Breast epithelium (tissue), 4 donors: ENCODE measurements at regions not wholly inside any gene's neighbourhood (a gene's known extent, or its start where the extent isn't known, plus 50 kb on each side); places are given as distances from the start of the nearest gene placed in this dataset.
A peak's percentile ranks its signal among the peaks of the same experiment; 100 is the strongest.

Experiments
- DNase-seq, 2 donors: peaks; one replicate each; pipeline ENCODE4 v3.0.0-alpha.2; 2019; ENCODE audit warnings: low spot score in 2 of 2
- H3K27ac ChIP-seq, 2 donors: fragments of 200-600 bp; sonication (generic) in 1 of 2; one replicate each; pipeline ENCODE4 v1.5.1; 2016 to 2019; ENCODE audit warnings: mild to moderate bottlenecking in 1 of 2
- H3K27me3 ChIP-seq, 2 donors: fragments of 200-600 bp; sonication (generic) in 1 of 2; one replicate each; pipeline versions ENCODE4 v1.5.1 to v1.6.0; 2017 to 2019; ENCODE audit warnings: control low read depth in 1 of 2, mild to moderate bottlenecking in 1 of 2
- H3K36me3 ChIP-seq: fragments of 200-600 bp; one replicate; pipeline ENCODE4 v1.5.1; 2019
- H3K4me1 ChIP-seq, 2 donors: fragments of 200-600 bp; sonication (generic); one replicate each; pipeline ENCODE4 v1.5.1; 2016 to 2019; ENCODE audit warnings: control low read depth in 1 of 2
- H3K4me3 ChIP-seq, 3 donors: fragments of 200-600 bp; sonication (generic); 1 replicate in 2 of 3; 2 replicates in 1 of 3; pipeline ENCODE4 v1.5.1; 2016 to 2019; ENCODE audit warnings: mild to moderate bottlenecking in 3 of 3, moderate library complexity in 2 of 3
- H3K9me3 ChIP-seq, 2 donors: fragments of 200-600 bp; sonication (generic) in 1 of 2; one replicate each; pipeline ENCODE4 v1.5.1; 2016 to 2019; ENCODE audit warnings: control low read depth in 1 of 2
- CTCF ChIP-seq, 3 donors: fragments of 450-650 bp; IDR thresholded peaks; one replicate each; pipeline ENCODE4 v1.5.1; 2016 to 2017; ENCODE audit warnings: antibody characterized with exemption in 3 of 3, mild to moderate bottlenecking in 3 of 3, moderate library complexity in 3 of 3
- POLR2A ChIP-seq: fragments of 450-650 bp; IDR thresholded peaks from one replicate; pipeline ENCODE4 v1.6.1; 2016; ENCODE audit warnings: antibody characterized with exemption, mild to moderate bottlenecking, moderate library complexity
- POLR2AphosphoS5 ChIP-seq, 3 donors: sonication (generic); formaldehyde crosslinking; IDR thresholded peaks; one replicate each; pipeline ENCODE4 v1.6.1; 2017; ENCODE audit warnings: antibody characterized with exemption in 3 of 3
- intact Hi-C: fragments of 100-400 bp; cut with DNase I; formaldehyde crosslinking; loops from one replicate; pipeline ENCODE4 v1.15.1; 2023; ENCODE audit warnings: low total_unique reads

- TF ChIP-seq POLR2AphosphoS5 (IDR thresholded peaks at IDR 0.05) (no peak), CTCF (IDR thresholded peaks at IDR 0.05) (no peak), POLR2A (no peak)
- no peak for DNase-seq
- Histone ChIP-seq H3K27me3 (no peaks in the 10 kb centered on the region), H3K36me3 (no peaks in the 10 kb centered on the region), H3K4me3 (no peak overlapping the region), H3K27ac (no peak overlapping the region), H3K4me1 (no peaks in the 10 kb centered on the region), H3K9me3 (no peaks in the 10 kb centered on the region)
- intact Hi-C loops, result no loop called here
Observed at GRCh38 chr6:139883776-139884175, 509.3 kb upstream of the CITED2 start.

- Histone ChIP-seq H3K27me3 (no peaks in the 10 kb centered on the region), H3K36me3 (no peaks in the 10 kb centered on the region), H3K27ac (no peak overlapping the region), H3K9me3 (no peaks in the 10 kb centered on the region), H3K4me1 (no peaks in the 10 kb centered on the region), H3K4me3 (no peak overlapping the region)
- TF ChIP-seq CTCF (IDR thresholded peaks at IDR 0.05), result no peak
- TF ChIP-seq POLR2A, result no peak
- TF ChIP-seq POLR2AphosphoS5 (IDR thresholded peaks at IDR 0.05), result no peak
- no peak for DNase-seq
- intact Hi-C loops, result no loop called here
Observed at GRCh38 chr6:139882977-139883728, 508.7 kb upstream of the CITED2 start.

GRCh38 chr6:139882234-139882633 is 507.8 kb upstream of the CITED2 start:
- no peak for DNase-seq
- intact Hi-C loops, result no loop called here
- Histone ChIP-seq H3K27ac (no peak overlapping the region), H3K4me3 (no peak overlapping the region), H3K4me1 (no peaks in the 10 kb centered on the region), H3K36me3 (no peaks in the 10 kb centered on the region), H3K27me3 (no peaks in the 10 kb centered on the region), H3K9me3 (no peaks in the 10 kb centered on the region)
- TF ChIP-seq POLR2AphosphoS5 (IDR thresholded peaks at IDR 0.05) (no peak), CTCF (IDR thresholded peaks at IDR 0.05) (no peak), POLR2A (no peak)

GRCh38 chr6:139881728-139882211 is 507.3 kb upstream of the CITED2 start:
- no peak for DNase-seq
- Histone ChIP-seq H3K4me3 (no peak overlapping the region), H3K4me1 (no peaks in the 10 kb centered on the region), H3K27ac (no peak overlapping the region), H3K9me3 (no peaks in the 10 kb centered on the region), H3K36me3 (no peaks in the 10 kb centered on the region), H3K27me3 (no peaks in the 10 kb centered on the region)
- intact Hi-C loops, result no loop called here
- peak in 2 of 3 donors; percentile 28 to 45 for TF ChIP-seq CTCF (IDR thresholded peaks at IDR 0.05)
- TF ChIP-seq POLR2AphosphoS5 (IDR thresholded peaks at IDR 0.05), result no peak

- no peak for TF ChIP-seq POLR2A
- H3K9me3 ChIP-seq, result no peaks in the 10 kb centered on the region
- intact Hi-C loops, result no loop called here
- no peak for DNase-seq
- H3K4me1 ChIP-seq, result no peaks in the 10 kb centered on the region
- H3K27ac ChIP-seq, result no peak overlapping the region
- no peaks in the 10 kb centered on the region for H3K27me3 ChIP-seq
- H3K4me3 ChIP-seq, result no peak overlapping the region
- H3K36me3 ChIP-seq, result no peaks in the 10 kb centered on the region
Observed at GRCh38 chr6:139881236-139881635, 506.8 kb upstream of the CITED2 start.
